ENCODE measurements at regions not wholly inside any gene's neighbourhood (a gene's known extent, or its start where the extent isn't known, plus 50 kb on each side); places are given as distances from the start of the nearest gene placed in this dataset.
"Not testable (repeated sequence)": the region's sequence is repeated elsewhere in the genome, so short reads cannot be mapped to it uniquely, and the experiment has no call there.

- no peak for DNase-seq
Observed at GRCh38 chr1:14270821-14271220, 327.7 kb upstream of the KAZN start.

DNA sequence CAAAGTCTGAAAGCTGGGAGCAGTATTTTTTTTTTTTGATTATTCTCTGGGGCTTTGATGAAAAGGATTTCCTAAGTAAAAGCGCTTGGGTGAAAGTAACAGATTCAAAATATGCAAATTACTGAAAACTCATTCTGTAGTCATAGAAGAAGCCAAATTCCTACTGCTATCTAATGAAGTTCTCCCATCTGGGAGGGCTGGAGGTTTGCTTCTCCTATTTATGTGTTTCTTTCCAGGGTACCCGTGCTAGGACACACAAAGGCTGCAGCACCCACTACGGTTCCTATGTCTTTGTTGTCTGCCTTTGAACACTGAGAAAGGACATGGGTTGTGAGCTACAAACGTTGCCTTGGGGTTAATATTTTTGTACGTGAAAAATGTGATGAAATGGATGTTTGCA, 324.7 kb upstream of the KAZN start:
- DNase-seq, result no peak

GRCh38 chr1:14279891-14280290, 318.6 kb upstream of the KAZN start:
- DNase-seq, result not testable (repeated sequence)

GRCh38 chr1:14280909-14281308, 317.6 kb upstream of the KAZN start:
- no peak for DNase-seq

DNA sequence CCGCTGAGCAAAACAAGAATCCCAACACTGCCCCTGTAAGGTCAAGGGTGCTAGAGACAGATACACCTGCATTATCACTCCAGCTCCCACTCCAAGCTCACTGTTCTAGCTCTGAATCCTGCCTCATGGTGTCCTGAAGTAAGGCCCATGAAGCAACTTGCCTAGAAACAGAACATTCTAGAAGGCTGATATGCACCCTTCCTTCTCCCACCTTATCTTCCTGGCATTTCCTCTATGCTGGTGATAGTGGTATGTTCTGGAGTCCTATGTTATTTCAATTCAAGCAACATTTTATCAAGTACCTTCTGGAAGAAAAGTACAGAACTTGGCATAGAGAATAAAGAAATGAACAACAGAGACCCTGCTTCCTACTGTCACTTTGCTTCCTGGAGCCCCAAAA, 317.1 kb upstream of the KAZN start:
- no peak for DNase-seq

DNA sequence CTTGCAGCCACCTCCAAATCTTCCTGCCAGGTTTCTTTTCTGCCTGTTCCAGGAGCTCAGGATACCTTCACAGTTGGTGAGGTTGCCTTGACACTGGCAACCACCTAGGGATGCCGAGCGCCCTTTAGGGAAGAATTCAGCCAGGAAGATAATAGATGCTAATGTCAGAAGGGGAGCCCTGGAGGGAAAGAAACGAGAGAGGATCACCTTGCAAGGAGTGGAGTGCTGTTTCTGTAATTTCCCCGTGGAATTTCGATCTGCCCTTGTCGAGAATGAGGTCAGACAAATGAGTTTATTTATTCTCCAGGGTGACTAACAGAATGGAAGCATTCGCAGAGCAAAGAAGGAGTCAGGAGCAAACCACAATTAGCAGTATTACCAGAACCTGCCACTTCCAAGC, 315.8 kb upstream of the KAZN start:
- DNase-seq, result no peak

DNA sequence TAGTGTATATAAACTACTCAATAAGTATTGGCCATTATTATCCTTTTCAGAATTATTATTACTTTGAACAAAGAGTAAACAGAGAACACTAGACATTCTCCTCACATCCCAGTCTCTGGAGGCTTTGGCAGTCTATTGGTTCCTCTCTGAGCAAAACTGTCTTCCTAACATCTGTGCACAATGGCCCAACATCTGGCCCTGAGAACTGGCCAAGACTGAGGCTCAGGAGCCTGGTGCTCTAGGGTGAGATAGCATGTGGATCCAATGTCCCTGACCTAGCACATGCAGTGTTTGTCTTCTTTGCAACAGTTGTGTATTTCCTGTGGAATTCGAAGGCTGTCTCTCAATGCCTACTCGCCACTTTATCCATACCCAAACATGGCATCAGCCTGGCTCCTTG, 313.2 kb upstream of the KAZN start:
- DNase-seq, result no peak

DNA sequence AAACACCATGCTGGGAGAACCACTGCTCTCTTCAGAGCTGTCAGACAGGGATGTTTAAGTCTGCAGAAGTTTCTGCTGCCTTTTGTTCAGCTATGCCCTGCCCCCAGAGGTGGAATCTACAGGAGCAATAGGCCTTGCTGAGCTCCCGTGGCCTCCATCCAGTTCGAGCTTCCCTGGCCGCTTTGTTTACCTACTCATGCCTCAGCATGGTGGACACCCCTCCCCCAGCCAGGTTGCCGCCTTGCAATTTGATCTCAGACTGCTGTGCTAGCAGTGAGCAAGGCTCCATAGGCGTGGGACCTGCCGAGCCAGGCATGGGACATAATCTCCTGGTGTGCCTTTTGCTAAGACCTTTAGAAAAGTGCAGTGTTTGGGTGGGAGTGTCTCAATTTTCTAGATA, 307.3 kb upstream of the KAZN start:
- not testable (repeated sequence) for DNase-seq

DNA sequence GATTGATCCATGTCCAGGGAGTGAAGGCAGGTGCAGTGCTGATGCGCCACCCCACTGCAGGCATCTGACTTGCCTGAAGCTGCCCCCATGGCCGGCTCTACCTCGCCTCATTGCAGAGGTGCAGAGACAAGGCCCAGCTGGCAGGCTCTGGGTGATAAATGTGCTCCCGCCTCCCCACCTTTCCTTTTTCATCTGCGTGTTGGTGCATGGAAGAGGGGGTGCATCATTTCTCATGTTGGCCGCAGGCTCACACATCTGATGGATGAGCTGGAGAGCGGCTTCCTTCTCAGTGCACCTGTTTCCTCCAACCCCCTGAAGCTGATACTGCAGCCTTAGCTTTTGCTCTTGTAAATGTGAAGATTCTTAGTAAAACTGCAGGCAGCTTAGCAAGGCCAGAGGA, 306.0 kb upstream of the KAZN start:
- no peak for DNase-seq

DNA sequence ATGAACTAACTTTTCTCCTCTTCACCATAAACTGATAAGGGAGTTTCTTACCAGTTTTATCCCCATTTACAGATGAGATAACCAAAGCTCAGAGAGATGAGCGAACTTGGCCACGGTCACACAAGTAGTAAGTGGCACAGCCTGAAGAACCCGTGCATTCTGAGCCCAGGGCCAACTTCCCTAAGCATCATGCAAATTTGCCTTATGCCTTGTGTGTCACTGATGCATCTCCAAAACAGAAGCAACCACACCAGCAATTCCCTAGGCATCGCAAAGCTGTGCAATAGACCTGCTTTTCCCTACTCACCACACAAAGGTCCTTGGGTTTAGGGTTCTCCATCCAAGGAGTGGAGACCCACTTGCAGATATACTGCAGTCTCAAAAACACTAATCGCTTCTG, 304.5 kb upstream of the KAZN start:
- no peak for DNase-seq

DNA sequence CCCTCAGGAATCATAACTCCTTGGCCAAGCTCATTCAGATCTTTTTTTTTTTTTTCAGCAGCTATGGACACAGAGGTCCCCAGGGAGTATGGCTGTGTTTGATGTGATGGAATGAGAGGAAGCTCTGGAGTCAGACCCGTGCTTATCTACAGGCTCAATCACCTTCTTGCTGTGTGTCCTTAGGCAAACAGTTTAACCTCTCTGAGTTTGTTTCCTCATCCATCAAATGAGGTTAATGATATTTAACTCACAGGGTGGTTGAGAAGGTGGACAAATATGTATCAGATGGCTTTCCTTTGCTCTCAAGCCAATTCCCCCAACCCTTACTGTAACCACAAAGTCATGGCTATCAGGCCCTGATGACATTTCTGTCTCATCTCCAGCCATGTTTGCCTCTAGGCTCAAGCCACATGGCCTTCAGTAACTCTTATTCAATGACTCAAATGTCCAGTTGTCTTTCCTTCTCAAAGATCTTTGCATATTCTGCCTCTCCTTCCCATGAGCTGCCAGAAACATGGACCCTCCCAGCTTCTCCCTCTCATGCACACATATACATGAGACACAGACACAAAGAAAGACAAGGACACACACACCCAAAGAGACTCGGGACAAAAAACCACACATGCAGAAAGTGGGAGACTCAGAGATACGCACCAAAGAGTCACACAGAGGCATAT, 303.5 kb upstream of the KAZN start:
- no peak for DNase-seq

DNA sequence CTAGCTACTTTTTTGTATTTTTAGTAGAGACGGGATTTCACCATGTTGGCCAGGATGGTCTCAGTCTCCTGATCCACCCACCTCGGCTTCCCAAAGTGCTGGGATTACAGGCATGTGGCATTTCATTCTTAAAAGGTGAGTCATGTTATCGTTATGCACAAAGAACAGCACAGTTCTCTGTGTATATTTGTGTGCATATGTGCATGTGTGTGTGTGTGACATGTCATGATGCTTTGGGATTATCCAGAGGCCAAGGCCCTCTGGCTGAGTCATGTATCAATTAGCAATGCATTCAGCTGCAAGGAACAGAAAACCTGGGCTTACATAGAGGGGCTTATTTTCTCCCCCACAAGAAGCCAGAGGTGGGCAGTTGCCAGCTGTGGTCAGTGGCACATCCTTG, 301.7 kb upstream of the KAZN start:
- DNase-seq, result no peak

- DNase-seq, result no peak
Observed at GRCh38 chr1:14297356-14297755, 301.1 kb upstream of the KAZN start.

- no peak for DNase-seq
Observed at GRCh38 chr1:14298806-14299205, 299.7 kb upstream of the KAZN start.

DNA sequence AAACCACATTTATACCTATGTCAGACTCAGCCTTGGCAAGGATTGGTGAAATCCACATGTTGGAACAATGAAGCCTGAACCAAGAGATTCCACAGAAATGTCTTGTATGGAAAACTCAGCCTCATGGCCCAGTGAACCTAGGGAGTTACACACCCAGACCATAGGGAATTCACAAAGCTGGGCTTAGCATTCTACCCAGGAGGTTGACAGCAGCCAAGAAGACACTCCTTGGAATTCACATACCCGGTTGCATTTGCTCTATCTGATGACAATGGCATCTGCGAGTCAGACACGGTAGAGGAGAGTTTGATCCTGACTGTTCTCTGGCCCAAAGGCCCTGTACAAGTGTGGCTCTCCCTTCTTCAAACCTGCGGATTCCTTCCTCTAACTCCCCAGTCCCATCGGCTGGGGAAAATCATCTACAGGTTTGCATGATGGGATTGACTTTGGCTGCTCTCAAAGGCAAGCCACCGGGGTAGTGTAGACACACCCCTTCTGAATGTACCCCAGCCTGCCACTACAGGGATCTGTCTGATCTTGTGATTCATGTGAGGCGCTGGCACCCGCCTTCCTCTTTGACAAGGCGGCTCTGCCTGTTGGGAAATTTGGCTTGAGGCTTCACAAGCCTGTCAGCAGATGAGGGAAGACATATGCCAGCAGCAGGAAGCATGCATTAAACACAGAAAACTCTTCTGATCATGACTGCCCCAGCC, 297.3 kb upstream of the KAZN start:
- DNase-seq, result no peak

DNA sequence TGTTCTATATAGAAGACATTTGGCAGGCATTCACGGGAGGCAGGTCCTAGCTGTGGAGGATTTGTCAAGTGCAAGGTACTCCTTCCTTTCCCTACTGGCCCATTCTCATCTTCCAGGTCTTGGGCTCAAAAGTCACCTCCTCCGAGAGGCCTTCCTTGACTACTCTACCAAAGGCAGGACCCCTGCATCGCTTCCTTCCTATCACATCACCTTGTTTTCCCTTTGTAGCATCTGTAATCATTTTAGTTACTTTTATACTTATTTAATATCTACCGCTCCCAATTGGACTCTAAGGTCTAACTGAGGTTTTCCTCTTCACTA, 296.8 kb upstream of the KAZN start:
- no peak for DNase-seq

DNA sequence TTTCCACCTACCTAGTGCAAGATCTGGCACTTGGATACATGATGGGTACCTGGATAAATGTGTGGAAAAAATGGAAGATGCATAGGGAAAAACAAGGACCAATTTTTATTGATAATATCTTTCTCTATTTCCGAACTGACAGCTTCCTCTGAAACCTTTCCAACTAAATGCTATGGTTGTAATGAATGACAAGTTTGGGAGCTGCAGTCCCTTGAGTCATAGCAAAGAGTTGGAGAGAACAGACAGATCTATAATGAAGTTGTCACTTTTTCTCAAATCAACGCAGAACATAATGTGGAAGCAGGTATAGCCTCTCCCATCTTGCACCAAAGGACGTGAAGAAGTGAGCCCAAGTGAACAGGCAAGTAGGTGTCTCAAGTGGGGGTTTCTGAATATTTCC, 296.5 kb upstream of the KAZN start:
- no peak for DNase-seq

- DNase-seq, result no peak
Observed at GRCh38 chr1:14303011-14303410, 295.5 kb upstream of the KAZN start.

- no peak for DNase-seq
Observed at GRCh38 chr1:14304381-14304865, 294.1 kb upstream of the KAZN start.

DNA sequence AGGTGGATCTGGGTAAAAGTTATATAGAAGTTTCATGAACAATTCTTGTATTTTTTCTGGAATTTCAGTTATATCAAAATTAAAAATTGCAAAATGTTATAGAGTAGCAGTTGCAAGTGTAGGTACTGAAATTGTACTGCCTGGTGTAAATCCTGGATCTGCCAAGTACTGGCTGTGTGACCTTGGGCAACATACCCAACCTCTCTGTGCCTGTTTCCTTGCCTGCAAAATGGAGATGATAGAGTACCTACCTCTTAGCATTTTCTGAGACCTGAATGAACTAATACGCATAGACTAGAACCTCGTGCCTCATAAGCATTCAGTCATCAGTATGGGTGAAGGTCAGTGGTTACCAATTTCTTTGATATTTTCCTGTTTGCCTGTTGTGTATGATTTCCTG, 290.0 kb upstream of the KAZN start:
- DNase-seq, result no peak

- DNase-seq, result no peak
Observed at GRCh38 chr1:14309984-14310383, 288.5 kb upstream of the KAZN start.

DNA sequence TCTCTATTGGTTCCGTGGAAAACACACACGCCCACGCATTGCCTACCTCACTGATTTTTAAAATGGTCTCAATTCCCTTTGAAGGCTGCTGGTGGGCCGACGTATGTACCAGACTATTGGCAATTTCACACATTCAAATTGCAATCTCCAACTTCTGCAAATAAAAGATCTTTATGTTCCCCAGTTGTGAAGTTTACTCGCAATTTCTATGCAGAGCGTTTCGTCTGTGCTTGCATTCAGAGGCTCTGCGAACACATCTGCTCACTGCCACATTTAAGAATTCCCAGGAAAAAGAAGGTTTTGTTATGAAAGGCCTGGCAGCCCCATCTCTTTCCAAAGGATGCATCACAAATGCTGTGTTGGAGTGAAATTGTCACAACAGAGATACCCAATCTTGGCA, 288.0 kb upstream of the KAZN start:
- no peak for DNase-seq

DNA sequence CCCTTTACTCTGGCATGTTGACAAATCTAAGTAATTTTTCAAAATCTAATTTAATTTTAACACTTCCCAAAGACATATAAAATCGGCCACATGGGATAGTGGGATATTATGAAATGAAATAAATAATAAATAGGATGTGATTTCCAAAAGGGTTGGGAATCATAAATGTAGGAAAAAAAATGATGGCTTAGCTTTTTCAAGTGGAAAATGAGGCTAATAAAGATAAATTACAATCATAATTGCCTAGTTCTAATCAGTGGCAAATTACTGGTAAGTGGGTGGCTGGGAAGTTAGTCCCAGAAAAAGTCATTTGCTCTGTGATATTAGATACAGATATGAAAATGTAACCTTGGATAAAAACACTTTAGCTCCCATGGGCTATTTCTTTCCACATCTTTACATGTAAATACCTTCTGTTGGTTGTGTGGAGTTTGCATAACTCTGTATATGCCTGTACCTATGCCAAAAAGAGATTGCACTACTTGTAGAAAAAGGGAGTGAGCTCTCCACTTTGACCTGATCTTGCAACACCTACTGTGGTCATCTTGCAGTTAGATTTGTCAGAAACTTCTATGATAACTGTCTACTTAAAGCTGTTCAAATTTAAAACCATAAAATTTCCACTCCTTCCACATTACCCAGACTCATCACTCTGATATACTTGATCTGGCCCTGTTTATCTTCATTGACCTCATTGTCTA, 284.6 kb upstream of the KAZN start:
- DNase-seq, result no peak

DNA sequence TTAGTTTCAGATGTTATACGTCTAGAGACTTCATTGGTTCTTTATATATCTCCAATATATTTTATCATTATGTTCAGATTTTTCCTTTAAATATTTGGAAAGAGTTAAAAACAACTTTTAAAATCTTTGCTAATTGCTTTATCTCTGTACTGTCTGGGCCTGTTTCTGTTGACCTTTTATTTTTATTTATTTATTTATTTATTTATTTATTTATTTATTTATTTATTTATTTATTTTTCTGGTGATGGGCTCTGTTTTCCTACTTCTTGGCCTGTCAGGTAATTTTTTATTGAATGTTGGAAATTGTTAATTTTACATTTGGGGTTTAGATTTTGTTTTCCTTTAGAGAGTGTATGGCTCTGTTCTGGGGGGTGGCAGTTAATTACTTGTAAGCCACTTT, 279.7 kb upstream of the KAZN start:
- no peak for DNase-seq
